SIG-M5 treated with dmso at 0.1 percent for 504 hours (cell line): ENCODE measurements at regions not wholly inside any gene's neighbourhood (a gene's known extent, or its start where the extent isn't known, plus 50 kb on each side); places are given as distances from the start of the nearest gene placed in this dataset.
"Not testable (repeated sequence)": the region's sequence is repeated elsewhere in the genome, so short reads cannot be mapped to it uniquely, and the experiment has no call there.

Experiments used
- DNase-seq: peaks from one replicate; lab custom pipeline; 2025; ENCODE audit not compliant: unreplicated experiment; lab: John Stamatoyannopoulos, UW

DNA sequence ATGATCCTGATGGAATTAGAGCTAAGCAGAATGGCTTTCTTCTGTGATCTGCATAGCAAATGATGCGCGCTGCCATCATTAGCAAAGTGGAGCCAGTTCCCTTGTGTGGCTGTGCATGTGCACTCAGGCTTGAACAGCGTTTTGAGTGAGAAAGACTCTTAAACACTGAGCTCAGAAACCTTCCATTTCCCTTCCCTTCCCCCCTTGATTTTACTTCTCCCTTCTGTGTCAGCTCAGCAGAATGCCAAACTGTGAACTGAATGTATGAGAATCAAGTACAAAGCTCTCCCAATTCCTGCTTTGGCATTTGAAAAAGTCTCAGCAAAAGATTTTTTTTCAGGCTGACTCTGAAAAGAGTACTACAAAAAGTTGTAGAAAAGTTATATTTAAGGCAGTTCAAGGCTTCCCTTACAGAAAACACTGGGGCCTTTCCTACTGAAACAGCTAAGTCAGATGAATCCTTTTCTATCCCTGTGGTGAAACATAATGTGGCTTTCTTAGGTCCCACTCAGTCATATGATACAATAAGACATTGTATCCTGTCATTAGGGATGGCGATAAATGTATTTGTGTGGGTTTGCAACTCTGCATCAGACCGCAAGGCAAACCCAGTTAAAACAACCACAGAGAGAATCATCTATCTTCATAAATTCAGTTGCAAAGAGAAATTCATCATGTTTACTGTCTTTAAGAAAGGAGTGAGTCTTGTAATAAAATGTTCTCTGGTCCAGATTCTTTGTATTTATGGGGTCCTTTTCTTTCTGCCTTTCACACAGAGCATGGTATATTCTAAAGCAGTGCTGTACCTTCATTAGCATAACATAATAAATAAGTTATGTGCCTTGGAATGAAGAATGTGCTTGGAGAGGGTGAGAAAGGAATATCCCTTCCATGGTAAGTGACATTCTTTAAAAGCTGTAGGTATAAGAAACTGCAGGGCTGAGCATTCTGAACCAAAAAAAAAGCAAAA, 222.6 kb downstream of the CAAP1 start:
- DNase-seq: no peak

- no peak for DNase-seq
Measured at GRCh38 chr9:26667882-26668281, 224.7 kb downstream of the CAAP1 start.

- no peak for DNase-seq
Measured at GRCh38 chr9:26665666-26666065, 226.9 kb downstream of the CAAP1 start.

- not testable (repeated sequence) for DNase-seq
Measured at GRCh38 chr9:26664087-26664773, 228.4 kb downstream of the CAAP1 start.

DNA sequence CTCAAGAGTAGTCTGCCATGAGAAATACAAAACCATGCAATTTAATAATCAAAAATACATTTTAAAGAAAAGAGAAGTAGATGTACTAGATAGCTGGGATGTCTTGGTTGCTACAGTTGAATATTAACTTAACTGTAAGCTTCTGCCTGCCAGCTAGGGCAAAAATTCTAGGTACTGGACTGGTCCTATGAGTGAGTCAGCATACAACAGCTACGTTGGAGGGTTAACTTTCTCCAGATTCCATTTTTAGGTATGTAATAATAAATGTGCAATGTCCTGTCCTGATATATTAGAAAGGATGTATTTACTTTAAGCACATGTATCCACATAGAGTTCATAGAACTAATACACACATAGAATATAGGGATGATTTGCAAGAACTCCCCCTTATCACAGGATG, 230.1 kb downstream of the CAAP1 start:
- no peak for DNase-seq

GRCh38 chr9:26658476-26658875, 234.1 kb downstream of the CAAP1 start:
- DNase-seq: no peak

DNA sequence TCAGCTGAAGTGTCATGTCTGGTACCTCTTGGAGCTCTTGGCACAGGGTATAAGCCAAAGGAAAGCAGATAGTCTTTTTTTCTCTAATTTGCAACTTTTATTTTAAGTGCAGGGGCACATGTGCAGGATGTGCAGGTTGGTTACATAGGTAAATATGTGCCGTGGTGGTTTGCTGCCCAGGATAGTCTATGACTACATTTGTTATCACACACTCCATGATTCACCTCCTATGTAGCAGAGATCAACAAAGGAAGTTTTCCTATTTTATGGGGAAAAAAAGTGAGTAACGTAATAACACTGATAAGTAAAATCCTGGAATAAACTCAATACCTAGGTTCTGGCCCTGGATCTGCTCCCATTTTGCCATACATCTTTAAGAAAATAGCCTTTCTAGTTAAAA, 234.6 kb downstream of the CAAP1 start:
- no peak for DNase-seq

DNA sequence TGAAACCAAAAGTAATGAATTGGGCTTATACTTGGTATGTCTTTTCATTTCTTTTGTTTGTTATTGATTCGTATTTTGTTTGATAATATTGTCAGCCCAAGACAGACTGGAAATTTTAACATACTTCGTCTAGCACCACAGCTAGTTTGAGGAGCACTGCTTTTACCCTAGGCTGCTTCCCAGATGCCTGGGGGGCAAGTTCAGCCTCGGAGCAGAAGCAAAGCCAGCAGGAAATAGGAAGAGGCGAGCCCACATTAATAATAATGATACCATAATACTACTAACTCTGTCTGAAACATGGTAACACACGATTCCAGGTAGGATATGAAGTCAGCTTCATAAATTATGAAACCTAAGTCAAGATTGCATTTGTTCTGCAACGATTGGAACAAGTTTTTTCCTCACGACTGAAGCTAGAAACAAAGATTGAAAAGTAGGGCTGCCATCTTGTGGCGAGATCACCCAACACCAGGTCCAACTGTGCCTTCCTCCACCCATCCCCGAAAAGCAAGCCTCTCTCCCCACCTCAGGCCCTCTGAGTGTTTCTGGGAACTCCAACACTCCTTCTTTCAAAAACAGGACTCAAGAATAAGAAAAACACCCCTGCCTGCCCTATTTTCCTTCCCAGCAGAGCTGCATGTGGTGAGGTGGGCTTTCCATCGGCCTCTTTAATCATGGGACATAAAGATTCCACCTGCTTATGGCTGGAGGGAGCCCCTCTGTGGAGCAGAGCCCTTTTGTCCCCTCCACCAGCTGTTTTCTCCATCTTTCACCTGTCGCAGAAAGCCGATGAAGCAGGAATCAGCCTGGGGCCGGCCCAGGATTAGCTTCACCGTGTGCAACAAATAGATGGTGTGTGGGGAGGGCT, 236.4 kb downstream of the CAAP1 start:
- DNase-seq: no peak

GRCh38 chr9:26655166-26655565, 237.4 kb downstream of the CAAP1 start:
- DNase-seq: no peak

DNA sequence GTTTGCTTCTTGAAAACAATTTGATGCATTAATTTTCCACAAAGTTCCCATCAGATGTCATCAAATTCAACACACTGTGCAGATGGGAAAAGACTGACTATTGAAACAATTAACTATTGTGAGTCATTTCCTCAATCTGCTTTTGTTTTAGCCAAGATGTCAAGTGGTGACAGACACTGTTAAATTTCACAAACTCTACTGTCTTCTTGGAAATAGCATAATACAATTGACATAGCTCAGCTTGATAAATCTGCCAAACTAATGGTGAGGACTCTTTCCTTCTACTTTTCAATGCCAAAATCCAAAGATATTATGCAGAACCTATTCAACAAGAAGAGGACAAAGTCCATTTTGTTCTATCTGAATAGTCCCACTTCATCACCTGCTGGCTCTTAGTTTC, 242.3 kb downstream of the CAAP1 start:
- DNase-seq: no peak

DNA sequence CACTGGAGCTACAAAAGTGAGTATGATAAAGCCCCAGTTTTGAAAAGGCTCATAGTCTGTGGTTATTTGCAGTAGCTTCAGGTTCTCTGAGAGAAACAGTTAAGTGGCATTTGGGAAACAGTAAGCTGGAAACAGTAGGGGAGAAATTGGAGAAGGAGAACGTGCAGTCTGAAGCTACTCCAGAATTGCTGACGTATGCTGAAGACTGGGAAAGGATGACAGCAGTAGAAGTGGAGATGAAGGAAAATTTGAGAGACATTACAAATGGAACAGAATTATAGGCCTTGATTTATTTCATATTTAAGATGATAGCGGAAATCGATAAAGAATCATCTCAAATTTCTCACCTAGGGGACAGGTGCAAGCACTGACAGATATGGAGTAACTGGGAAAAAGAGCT, 248.8 kb downstream of the CAAP1 start:
- DNase-seq: no peak

- no peak for DNase-seq
Measured at GRCh38 chr9:26639761-26640160, 252.8 kb downstream of the CAAP1 start.

GRCh38 chr9:26637101-26637500, 255.5 kb downstream of the CAAP1 start:
- no peak for DNase-seq

DNA sequence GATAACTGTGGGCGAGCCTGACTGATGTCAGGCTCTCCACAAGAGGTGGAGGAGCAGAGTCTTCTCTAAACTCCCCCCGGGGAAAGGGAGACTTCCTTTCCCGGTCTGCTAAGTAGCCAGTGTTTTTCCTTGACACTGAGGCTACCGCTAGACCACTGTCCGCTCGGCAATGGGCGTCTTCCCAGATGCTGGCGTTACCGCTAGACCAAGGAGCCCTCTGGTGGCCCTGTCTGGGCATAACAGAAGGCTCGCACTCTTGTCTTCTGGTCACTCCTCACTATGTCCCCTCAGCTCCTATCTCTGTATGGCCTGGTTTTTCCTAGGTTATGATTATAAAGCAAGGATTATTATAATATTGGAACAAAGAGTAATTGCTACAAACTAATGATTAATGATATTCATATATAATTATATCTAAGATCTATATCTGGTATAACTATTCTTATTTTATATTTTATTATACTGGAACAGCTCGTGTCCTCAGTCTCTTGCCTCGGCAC, 278.7 kb downstream of the CAAP1 start:
- not testable (repeated sequence) for DNase-seq

DNA sequence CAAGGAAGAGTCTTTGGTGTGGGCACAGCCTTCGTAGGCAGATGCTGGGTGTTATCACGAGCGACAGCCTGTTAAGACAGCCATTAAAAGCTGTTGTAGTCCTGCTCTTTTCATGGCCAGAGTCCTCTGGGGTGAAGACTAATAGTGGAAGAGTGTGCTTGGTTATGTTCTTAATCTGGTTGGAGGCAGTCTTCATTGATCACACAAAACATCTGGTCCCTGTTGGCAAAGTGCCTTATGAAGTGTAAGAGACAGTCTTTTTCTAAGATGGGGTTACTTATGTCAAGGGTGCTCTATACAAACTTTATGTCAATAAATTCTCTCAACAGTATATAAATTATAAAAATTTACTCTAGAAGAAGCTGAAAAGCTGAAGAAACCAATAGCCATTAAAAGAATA, 280.4 kb downstream of the CAAP1 start:
- no peak for DNase-seq

GRCh38 chr9:26606756-26607155, 285.8 kb downstream of the CAAP1 start:
- DNase-seq: no peak

DNA sequence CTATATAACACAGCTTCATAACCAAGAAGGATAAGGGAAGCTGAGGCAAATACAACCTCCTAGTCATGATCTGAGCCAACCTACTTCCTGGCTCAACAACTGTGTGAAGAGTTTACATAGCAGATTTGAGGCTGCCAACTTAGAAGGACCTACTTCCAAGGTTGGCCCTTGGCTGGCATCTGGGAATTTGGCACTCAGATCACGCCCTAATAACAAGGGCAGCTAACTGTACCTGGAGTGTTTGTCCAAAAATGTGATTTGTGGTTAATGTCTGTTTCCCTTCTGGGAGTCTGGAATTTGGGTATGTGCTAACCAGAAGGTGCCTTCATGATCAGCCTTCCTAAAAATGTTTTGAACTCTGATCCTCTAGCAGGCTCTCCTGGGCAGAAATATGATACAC, 287.2 kb downstream of the CAAP1 start:
- no peak for DNase-seq

- DNase-seq: no peak
Measured at GRCh38 chr9:26604076-26604662, 288.4 kb downstream of the CAAP1 start.

- no peak for DNase-seq
Measured at GRCh38 chr9:26603617-26604016, 289.0 kb downstream of the CAAP1 start.

DNA sequence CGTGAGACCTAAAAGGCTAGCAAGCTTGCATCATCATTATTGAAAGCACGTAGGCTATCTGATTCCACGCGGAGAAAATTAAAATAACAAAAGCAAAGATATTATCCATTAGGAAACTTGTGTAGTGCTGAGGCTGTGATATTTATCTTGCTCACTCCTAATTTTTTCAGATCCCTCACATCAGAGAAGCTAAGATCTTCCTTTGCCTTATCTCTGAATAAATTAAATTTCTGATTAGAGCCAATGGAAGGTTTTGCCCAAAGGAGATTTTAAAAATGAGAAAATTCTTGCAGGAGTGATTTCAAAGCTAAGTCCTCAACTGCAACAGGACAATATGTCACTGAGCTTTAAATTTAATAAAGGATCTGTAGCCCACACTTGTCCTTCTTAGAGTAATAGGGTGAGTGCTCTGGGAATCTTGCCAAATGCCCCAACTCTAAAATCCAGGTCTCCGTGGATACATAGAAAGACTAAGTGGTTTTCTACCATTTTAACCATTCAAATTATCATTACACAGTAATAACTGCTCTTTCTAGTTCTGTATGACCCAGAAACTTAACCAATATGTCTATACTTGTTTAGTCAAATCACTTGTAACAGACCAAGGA, 295.0 kb downstream of the CAAP1 start:
- no peak for DNase-seq
